ENCODE measurements at regions not wholly inside any gene's neighbourhood (a gene's known extent, or its start where the extent isn't known, plus 50 kb on each side); places are given as distances from the start of the nearest gene placed in this dataset.
A peak's percentile ranks its signal among the peaks of the same experiment; 100 is the strongest.

GRCh38 chr1:59100708-59101374 lies 196.1 kb upstream of the FGGY start:
- no peak for DNase-seq

GRCh38 chr1:59101518-59101917 lies 195.4 kb upstream of the FGGY start:
- DNase-seq: no peak

DNA sequence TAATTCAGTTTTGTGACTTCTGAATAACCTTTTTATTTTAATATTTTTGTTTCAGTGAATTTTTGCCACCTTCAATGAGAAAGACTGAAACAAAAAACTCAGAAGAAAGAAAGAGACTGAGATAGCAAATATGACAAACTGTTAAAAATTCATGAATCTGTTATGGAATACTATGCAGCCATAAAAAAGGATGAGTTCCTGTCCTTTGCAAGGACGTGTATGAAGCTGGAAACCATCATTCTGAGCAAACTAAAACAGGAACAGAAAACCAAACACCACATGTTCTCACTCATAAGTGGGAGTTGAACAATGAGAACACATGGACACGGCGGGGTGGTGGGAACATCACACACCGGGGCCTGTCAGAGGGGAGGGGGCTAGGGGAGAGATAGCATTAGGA lies 193.4 kb upstream of the FGGY start:
- DNase-seq: no peak

GRCh38 chr1:59104191-59104760 lies 192.6 kb upstream of the FGGY start:
- DNase-seq: no peak

- no peak for DNase-seq
These were observed 191.1 kb upstream of the FGGY start for GRCh38 chr1:59105548-59106507.

DNA sequence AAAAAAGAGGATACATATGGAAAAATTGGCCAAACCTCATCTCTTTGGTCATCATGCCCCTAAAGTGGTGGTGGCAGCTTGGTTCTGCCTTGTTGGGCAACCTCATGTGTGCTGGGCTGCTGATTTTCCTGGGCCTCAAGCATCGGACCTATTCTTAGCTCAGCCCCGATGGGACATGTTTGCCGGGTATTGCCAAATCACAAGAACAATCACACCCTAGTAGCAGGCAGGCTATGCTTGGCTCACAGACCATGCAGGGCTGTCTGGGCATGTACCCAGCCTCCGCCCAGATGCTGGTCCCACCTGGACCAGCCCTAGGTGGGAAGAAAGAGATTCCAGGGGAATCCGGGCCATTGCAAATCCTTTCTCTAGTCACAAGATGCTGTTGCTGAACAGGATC lies 189.4 kb upstream of the FGGY start:
- DNase-seq: no peak

GRCh38 chr1:59107916-59108315 lies 189.0 kb upstream of the FGGY start:
- DNase-seq: no peak

DNA sequence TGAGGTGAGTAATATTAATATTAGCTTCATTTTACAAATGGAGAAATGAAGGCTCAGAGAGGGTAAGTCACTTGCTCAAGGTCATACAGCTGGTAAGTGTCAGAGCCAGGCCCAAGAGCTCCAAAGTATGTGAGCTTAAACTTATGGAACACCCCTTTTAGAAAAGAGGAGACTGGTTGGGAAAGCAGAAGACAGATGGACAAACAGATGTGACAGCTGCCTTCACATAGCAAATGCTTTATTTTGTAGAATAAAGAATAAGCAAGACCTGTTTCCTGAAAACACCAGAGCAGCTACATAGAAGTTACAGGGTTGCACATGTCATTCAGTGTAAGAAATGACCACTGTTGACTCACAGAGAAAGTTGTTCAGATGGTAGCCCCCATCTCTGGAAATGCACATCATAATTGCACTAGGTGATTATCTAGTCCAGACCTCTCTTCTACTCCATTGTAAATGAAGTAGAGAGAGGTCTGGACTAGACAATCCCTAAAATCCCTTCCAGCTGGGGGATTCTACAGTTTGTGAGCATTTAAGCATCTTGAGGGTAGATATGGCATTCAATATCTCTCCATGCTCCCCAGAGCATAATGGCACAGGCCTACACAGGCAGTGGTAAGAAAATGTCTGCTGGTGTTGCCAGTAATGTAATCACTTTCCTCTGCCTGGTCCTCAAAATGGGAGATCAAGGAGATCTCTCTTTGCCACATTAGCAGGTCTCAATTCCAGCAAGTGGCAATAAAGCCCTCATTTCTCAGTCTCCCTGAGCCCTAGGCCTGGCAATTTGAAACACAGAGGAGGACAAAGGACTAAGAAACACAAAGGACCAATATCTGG lies 188.2 kb upstream of the FGGY start:
- DNase-seq: no peak

- no peak for DNase-seq
These were observed 186.6 kb upstream of the FGGY start for GRCh38 chr1:59110271-59110670.

- peak; percentile 37 for DNase-seq
These were observed 182.9 kb upstream of the FGGY start for GRCh38 chr1:59113876-59114457.

DNA sequence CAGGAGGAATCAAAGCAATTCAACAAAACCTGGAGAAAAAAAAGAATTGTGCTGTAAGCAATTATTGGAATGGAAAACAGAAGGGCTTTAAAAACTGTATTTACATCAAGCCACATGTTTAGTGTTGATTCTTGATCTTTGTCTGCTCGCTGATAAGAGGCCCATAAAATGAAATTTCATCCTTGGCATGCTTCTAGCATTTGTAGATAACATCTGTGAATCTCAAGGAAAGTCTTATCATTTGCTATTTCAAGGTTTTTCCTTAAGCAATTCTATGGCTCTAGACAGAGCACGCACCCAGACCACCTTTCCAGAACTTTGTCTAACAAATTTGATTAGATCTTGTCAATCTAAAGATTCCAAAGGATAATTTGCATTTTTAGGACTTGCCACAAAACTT lies 181.0 kb upstream of the FGGY start:
- no peak for DNase-seq

GRCh38 chr1:59116920-59117542 lies 179.9 kb upstream of the FGGY start:
- DNase-seq: no peak

GRCh38 chr1:59122527-59122926 lies 174.4 kb upstream of the FGGY start:
- DNase-seq: no peak

DNA sequence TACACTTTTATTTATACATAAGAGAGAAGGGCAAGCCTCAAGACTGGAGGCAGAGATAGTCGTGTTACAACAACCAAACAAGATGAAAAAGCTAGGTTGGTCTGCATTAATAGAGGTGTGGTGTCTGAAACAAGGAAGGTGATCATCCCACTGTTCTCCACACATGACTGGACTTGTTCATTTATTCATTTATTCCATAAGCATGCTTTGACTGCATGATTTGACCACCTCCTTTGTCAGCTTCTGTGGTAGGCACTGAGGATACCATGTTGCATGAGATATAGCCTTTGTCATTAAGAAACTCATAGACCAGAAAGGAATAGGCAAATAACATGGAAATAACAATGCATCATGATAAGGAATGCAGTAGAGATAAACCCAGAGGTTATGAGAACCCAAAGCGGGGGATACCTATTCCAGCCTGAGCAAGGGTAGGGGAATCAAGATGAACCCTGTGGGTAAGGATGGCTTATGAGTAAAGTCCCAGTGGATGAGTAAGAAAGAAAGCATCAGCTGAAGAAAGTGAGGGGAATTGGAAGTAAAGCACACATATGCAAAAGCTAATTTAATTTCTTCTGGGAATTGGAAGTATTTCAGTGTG lies 173.7 kb upstream of the FGGY start:
- no peak for DNase-seq

- DNase-seq: no peak
These were observed 172.7 kb upstream of the FGGY start for GRCh38 chr1:59124166-59124565.

DNA sequence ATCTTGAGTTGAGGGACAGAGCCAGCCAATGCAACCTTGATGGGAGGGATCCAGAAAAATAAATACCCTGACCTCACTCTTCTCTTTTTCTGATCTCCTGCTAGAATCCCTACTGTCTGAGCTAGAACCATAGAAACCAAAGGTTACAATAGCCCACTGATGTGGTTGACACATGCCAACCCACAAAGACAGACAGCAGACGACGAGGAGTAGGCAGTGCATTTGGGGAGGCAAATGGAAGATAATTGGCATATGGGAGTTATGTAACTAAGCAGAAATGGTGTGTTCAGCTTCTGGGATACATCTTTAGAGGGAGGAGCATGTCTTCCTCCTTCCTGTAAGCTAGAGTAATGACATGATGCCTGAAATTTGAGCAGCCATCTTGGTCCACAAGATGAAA lies 171.7 kb upstream of the FGGY start:
- no peak for DNase-seq

DNA sequence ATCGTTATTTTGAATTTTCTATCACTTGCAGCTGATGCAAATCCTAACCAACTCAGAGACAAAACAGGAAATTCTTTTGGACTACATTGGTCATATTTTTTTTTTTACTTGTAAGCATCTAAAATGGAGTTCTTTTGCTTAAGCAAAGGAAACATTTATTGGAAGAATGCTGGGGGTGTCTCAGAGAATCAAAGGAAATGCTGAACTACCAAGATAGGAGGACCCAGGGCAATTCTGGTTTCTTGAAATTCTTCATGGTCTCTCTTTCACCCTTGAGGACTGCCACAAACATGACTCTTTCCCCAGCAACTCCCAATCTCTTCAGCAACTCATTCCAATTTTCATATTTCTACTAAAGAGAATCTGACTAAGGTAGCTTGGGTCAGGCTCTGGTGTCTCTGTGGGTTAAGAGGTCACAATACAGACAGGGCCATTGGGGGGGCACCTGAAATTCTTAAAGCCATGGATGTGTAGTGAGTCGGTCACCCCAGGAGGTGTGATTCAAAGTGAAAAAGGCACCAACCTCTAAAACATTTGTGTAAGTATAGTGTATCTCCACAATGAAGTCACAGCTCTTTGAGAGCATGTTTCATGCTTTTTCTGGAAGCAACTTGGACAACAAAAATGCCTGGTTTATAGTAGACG lies 171.1 kb upstream of the FGGY start:
- no peak for DNase-seq

- DNase-seq: no peak
These were observed 170.5 kb upstream of the FGGY start for GRCh38 chr1:59126366-59126765.

DNA sequence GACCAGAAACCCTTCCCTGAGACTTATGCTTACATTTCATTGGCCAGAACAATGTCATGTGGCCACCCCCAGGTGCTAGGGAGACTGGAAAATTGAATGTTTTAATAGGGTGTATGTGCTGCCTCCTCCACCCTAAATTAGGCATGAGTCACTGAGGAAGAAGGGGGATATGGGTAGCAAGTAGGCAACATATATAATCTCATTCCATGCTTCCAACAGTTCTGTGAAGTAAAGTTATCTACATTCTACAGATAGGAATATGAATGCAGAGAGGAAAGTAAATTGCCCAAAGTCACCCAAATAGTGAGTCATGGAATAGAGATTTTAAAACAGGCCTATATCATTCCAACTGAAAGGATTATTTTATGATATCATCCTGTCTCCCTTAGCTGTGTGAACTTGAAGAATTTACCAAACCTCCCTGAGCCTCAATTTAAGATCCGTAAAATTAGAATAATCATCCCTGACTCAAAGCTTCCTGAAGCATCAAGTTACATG lies 168.6 kb upstream of the FGGY start:
- no peak for DNase-seq

DNA sequence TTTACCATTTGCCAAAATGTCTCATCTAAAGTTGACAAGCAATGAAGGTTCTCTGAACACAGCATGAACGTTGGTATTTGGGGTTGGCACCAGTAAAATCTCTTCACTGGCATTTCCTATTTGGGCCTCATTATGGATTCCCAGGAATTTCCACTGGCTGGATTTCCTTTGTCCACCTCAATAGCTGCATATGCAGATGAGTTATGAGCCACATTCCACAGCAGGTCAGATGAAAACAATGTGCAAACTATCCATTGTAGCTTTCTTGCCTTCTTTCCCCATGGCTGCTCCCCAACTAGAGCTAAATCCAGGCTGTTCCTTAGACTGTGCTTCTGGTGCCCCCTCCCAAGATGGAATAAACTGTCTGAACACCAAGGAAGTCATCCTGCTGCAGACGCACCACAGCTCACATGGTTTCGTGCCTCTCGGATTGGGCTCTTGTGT lies 168.1 kb upstream of the FGGY start:
- DNase-seq: no peak

DNA sequence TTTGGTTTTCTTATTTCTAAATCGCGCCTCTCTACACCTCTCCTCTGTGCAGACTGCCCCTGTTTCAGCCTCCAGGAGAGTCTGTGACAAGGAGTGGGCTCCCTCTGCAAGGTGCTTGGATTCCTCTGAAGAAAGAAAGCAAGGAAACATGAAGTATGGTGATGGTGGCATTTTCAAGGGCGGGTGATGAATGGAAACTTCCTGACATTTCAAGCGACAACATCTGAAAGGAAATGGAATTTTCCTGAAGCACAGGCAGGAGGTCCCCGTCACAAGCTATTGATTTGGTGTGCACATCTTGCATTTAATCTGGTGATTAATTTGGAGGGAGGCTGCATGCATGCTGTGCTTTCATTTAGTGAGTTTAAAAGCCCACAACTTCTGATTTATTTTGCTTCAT lies 164.6 kb upstream of the FGGY start:
- DNase-seq: no peak
